ENCODE measurements at regions not wholly inside any gene's neighbourhood (a gene's known extent, or its start where the extent isn't known, plus 50 kb on each side); places are given as distances from the start of the nearest gene placed in this dataset.

DNA sequence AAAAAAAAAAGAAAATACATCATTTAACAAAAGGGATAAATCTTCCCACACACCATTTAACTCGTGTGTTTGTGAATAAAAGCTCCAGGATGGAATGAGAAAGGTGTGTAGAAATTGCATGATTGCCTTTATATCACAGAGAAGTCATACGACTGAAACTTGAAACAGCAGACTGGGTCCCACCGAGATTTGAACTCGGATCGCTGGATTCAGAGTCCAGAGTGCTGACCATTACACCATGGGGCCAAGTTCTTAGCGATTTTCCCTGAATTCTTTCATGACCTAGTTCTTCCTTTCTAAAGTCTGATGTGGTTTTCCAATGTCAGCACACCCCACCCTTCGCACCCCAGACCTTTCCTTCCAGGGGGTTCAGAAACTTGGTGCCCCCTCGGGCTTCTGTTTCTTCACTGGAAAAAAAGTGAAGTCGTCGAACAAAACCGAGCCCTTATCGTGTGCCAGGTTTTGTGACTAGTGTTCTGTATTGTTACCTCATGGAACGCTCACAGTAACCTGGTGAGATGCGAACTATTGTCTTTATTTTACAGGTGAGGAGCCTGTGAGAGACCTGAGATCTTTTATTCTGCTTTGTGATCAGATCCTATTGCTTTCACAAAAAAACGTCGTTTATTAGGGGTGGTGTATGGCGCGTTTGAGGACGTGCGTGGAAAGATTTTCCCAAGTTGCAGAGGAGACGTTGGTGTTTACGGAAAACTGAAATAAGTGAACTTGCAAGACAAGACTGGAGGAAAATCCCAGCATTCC is 120.8 kb downstream of the OR2B2 start:
- TF ChIP-seq, protein P1, sequence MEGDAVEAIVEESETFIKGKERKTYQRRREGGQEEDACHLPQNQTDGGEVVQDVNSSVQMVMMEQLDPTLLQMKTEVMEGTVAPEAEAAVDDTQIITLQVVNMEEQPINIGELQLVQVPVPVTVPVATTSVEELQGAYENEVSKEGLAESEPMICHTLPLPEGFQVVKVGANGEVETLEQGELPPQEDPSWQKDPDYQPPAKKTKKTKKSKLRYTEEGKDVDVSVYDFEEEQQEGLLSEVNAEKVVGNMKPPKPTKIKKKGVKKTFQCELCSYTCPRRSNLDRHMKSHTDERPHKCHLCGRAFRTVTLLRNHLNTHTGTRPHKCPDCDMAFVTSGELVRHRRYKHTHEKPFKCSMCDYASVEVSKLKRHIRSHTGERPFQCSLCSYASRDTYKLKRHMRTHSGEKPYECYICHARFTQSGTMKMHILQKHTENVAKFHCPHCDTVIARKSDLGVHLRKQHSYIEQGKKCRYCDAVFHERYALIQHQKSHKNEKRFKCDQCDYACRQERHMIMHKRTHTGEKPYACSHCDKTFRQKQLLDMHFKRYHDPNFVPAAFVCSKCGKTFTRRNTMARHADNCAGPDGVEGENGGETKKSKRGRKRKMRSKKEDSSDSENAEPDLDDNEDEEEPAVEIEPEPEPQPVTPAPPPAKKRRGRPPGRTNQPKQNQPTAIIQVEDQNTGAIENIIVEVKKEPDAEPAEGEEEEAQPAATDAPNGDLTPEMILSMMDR (conservative IDR thresholded peaks at IDR 0.05) = no peak
- TF ChIP-seq ZFX (IDR thresholded peaks at IDR 0.05) = no peak
